Spleen (tissue), 7 donors: ENCODE measurements at regions not wholly inside any gene's neighbourhood (a gene's known extent, or its start where the extent isn't known, plus 50 kb on each side); places are given as distances from the start of the nearest gene placed in this dataset.

ENCODE experiments used
- CTCF ChIP-seq, 11 experiments: fragments of 200-600 bp in 7 of 11; fragments of 450-650 bp in 4 of 11; sonication (generic) in 4 of 11; IDR thresholded peaks in 8 of 11; conservative IDR thresholded peaks in 3 of 11; 1 replicate in 7 of 11; 2 replicates in 4 of 11; pipeline versions ENCODE4 v1.4.0 to v1.8.0; 2016 to 2021; ENCODE audit warnings: antibody characterized with exemption in 11 of 11, inconsistent platforms in 4 of 11, mild to moderate bottlenecking in 1 of 11
- POLR2A ChIP-seq, 3 donors: fragments of 450-650 bp; IDR thresholded peaks; one replicate each; pipeline ENCODE4 v1.5.1; 2017; ENCODE audit warnings: antibody characterized with exemption in 3 of 3, mild to moderate bottlenecking in 1 of 3
- POLR2AphosphoS5 ChIP-seq, 3 donors: sonication (generic); formaldehyde crosslinking; IDR thresholded peaks; one replicate each; pipeline ENCODE4 v1.5.1; 2017; ENCODE audit warnings: antibody characterized with exemption in 3 of 3
- donor health status: DM: no; HTN: no; CAD: no; lungs with moderate emphysema.
- donor health status: DM: no; HTN: no; CAD: no.
- donor health status: DM: no; HTN: no; CAD: no.

GRCh38 chr7:46754140-46754720 lies 827.7 kb downstream of the TNS3 start:
- TF ChIP-seq CTCF (IDR thresholded peaks at IDR 0.05 in 8 of 11, conservative IDR thresholded peaks at IDR 0.05 in 3 of 11) (no peak), POLR2A (IDR thresholded peaks at IDR 0.05) (no peak), POLR2AphosphoS5 (IDR thresholded peaks at IDR 0.05) (no peak)
